ENCODE measurements at regions not wholly inside any gene's neighbourhood (a gene's known extent, or its start where the extent isn't known, plus 50 kb on each side); places are given as distances from the start of the nearest gene placed in this dataset.

- TF ChIP-seq CTCF (IDR thresholded peaks at IDR 0.05) (no peak), POLR2A (IDR thresholded peaks at IDR 0.05) (no peak)
Observed at GRCh38 chr3:139259398-139259797, 84.4 kb upstream of the MRPS22 start.
